Neural cell (in vitro differentiated cells): ENCODE measurements at regions not wholly inside any gene's neighbourhood (a gene's known extent, or its start where the extent isn't known, plus 50 kb on each side); places are given as distances from the start of the nearest gene placed in this dataset.

Source experiments
- CTCF ChIP-seq: fragments of 450-650 bp; IDR thresholded peaks from 2 replicates; pipeline ENCODE4 v1.5.1; 2014; ENCODE audit warnings: antibody characterized with exemption, mild to moderate bottlenecking, moderate library complexity; ENCODE audit not compliant: poor library complexity, severe bottlenecking
- EP300 ChIP-seq: fragments of 450-650 bp; conservative IDR thresholded peaks from 2 replicates; pipeline ENCODE4 v1.6.1; 2014; ENCODE audit warnings: antibody characterized with exemption, mild to moderate bottlenecking, moderate library complexity; ENCODE audit not compliant: poor library complexity, severe bottlenecking
- EZH2 ChIP-seq: fragments of 200-600, 300-800 bp; shearing (Covaris generic), sonication (generic); IDR thresholded peaks from 2 replicates; pipeline ENCODE4 v1.6.1; 2014; ENCODE audit warnings: antibody characterized with exemption, low read length, borderline replicate concordance, mild to moderate bottlenecking; ENCODE audit not compliant: insufficient read depth, poor library complexity, severe bottlenecking
- MXI1 ChIP-seq: fragments of 450-650 bp; conservative IDR thresholded peaks from 2 replicates; pipeline ENCODE4 v1.6.1; 2014; ENCODE audit warnings: antibody characterized with exemption, mild to moderate bottlenecking; ENCODE audit not compliant: poor library complexity, severe bottlenecking
- POLR2AphosphoS5 ChIP-seq: IDR thresholded peaks from 2 replicates; pipeline ENCODE4 v1.6.1; 2012
- RAD21 ChIP-seq: fragments of 450-650 bp; conservative IDR thresholded peaks from 2 replicates; pipeline ENCODE4 v1.6.1; 2014; ENCODE audit warnings: antibody characterized with exemption, mild to moderate bottlenecking, moderate library complexity
- REST ChIP-seq: IDR thresholded peaks from 2 replicates; pipeline ENCODE4 v1.6.1; 2012; ENCODE audit warnings: borderline replicate concordance
- SMC3 ChIP-seq: fragments of 450-650 bp; conservative IDR thresholded peaks from 2 replicates; pipeline ENCODE4 v1.6.1; 2014; ENCODE audit warnings: antibody characterized with exemption, mild to moderate bottlenecking, moderate library complexity; ENCODE audit not compliant: poor library complexity
- TAF1 ChIP-seq: IDR thresholded peaks from 2 replicates; pipeline ENCODE4 v1.6.1; 2012; ENCODE audit warnings: low read depth

GRCh38 chr15:68512598-68512997 is 66.2 kb upstream of the CORO2B start:
- TF ChIP-seq EZH2 (no peak), CTCF (no peak), POLR2AphosphoS5 (no peak), TAF1 (no peak), EP300 (no peak), MXI1 (no peak), RAD21 (no peak), REST (no peak), SMC3 (no peak)
